DOHH2 (cell line): ENCODE measurements at regions not wholly inside any gene's neighbourhood (a gene's known extent, or its start where the extent isn't known, plus 50 kb on each side); places are given as distances from the start of the nearest gene placed in this dataset.

Source experiments
- H3F3A ChIP-seq: fragments of 200-600 bp; sonication (generic), shearing (Covaris generic); 2 replicates; pipeline ENCODE4 v1.6.0; 2016; ENCODE audit warnings: antibody characterized with exemption, mild to moderate bottlenecking; ENCODE audit not compliant: control insufficient read depth, insufficient read depth
- H3K27ac ChIP-seq: fragments of 200-600 bp; sonication (generic); 2 replicates; pipeline ENCODE4 v1.5.1; 2014; ENCODE audit warnings: low read depth, mild to moderate bottlenecking, low read length, moderate library complexity
- H3K27me3 ChIP-seq: fragments of 200-600 bp; sonication (generic); 2 replicates; pipeline ENCODE4 v1.6.1; 2014; ENCODE audit warnings: mild to moderate bottlenecking, low read length, mixed read lengths; ENCODE audit not compliant: control insufficient read depth
- H3K36me3 ChIP-seq: fragments of 200-600 bp; sonication (generic); 2 replicates; pipeline ENCODE4 v1.6.1; 2014; ENCODE audit warnings: mild to moderate bottlenecking, low read length, moderate library complexity, mixed read lengths; ENCODE audit not compliant: control insufficient read depth
- H3K4me1 ChIP-seq: fragments of 200-600 bp; sonication (generic); 2 replicates; pipeline ENCODE4 v1.6.1; 2014; ENCODE audit warnings: mild to moderate bottlenecking, low read length, mixed read lengths; ENCODE audit not compliant: control insufficient read depth
- H3K4me2 ChIP-seq: fragments of 200-600 bp; sonication (generic); 2 replicates; pipeline ENCODE4 v1.6.0; 2014; ENCODE audit warnings: mild to moderate bottlenecking, low read length, moderate library complexity
- H3K4me3 ChIP-seq: fragments of 200-600 bp; sonication (generic); 2 replicates; pipeline ENCODE4 v1.5.1; 2014; ENCODE audit warnings: mild to moderate bottlenecking, low read length, mixed read lengths
- H3K79me2 ChIP-seq: fragments of 200-600 bp; sonication (generic); 2 replicates; pipeline ENCODE4 v1.6.1; 2014; ENCODE audit warnings: mild to moderate bottlenecking, low read length, mixed read lengths; ENCODE audit not compliant: control insufficient read depth
- H3K9me2 ChIP-seq: fragments of 200-600 bp; sonication (generic); replicated peaks from 2 replicates; pipeline ENCODE4 v1.6.1; 2014; ENCODE audit warnings: mild to moderate bottlenecking, low read length, mixed read lengths; ENCODE audit not compliant: control insufficient read depth
- H3K9me3 ChIP-seq: fragments of 200-600 bp; sonication (generic); 2 replicates; pipeline ENCODE4 v1.6.1; 2014; ENCODE audit warnings: antibody characterized with exemption, low read length, mixed read lengths; ENCODE audit not compliant: control insufficient read depth, insufficient read depth
- H4K20me1 ChIP-seq: fragments of 200-600 bp; sonication (generic); 2 replicates; pipeline ENCODE4 v1.6.0; 2014; ENCODE audit warnings: low read depth, mild to moderate bottlenecking, antibody characterized with exemption, low read length, moderate library complexity; ENCODE audit not compliant: control insufficient read depth, insufficient read depth
- CTCF ChIP-seq: fragments of 200-600 bp; sonication (generic); IDR thresholded peaks from one replicate; pipeline ENCODE4 v1.5.1; 2014; ENCODE audit warnings: antibody characterized with exemption, mild to moderate bottlenecking, low read depth, low read length; ENCODE audit not compliant: poor library complexity, severe bottlenecking
- EZH2phosphoT487 ChIP-seq: fragments of 200-600 bp; sonication (generic); IDR thresholded peaks from 2 replicates; pipeline ENCODE4 v1.6.1; 2017; ENCODE audit warnings: borderline replicate concordance, mild to moderate bottlenecking, antibody characterized with exemption, low read length, moderate library complexity, mixed read lengths

DNA sequence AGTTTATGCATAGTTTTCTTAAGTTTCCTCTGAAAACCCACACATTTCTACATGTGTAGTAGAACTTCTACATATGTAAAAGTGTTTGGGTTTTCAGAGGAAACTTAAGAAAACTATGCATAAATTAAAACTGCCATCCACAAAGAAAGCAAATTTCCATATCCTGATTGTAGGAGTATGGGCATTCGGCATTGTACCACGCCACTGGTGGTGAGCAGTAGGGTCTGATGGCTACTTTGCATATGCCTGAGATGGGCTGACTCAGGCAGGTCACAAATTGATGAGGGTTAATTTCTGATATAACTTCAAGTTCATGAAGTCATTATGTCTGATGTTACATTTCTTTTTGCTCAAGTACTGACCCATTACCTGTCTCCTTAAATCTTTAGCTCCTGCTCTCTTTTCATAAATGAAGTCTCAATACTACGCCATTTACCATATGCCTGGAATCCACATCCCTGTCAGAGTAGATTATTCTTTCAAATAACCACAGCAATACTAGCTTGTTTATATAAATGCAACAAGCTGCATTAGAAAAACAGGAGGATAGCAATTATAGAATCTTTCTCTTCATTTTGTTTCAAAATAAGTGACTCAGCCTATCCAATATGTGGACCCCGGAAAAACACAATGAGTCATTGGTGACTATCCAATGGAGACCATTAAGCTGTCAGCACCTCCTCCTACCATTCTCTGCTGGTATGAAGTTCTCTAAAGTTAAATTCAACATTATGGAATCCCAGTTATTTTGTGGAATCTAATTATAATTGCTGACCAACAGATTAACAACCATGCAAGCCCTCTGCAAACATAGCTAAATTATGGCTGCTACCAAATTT lies 355.2 kb upstream of the UBE2E3 start:
- H3K4me2 ChIP-seq = no peak overlapping the region
- H3K27ac ChIP-seq = no peak overlapping the region

GRCh38 chr2:180621941-180622918 lies 358.2 kb upstream of the UBE2E3 start:
- Histone ChIP-seq H4K20me1 (no peaks in the 10 kb centered on the region), H3K9me2 (no peaks in the 10 kb centered on the region), H3K9me3 (no peaks in the 10 kb centered on the region), H3K27ac (no peak overlapping the region), H3F3A (no peaks in the 10 kb centered on the region), H3K4me3 (no peak overlapping the region), H3K4me2 (no peak overlapping the region), H3K79me2 (no peaks in the 10 kb centered on the region), H3K4me1 (no peaks in the 10 kb centered on the region), H3K36me3 (no peaks in the 10 kb centered on the region), H3K27me3 (no peaks in the 10 kb centered on the region)
- no peak for TF ChIP-seq CTCF
- no peak for TF ChIP-seq EZH2phosphoT487

More for the DNA sequence above, 355.2 kb upstream of the UBE2E3 start:
- no peaks in the 10 kb centered on the region for H3K4me1 ChIP-seq
- no peak overlapping the region for H3K4me3 ChIP-seq
- H3K36me3 ChIP-seq = no peaks in the 10 kb centered on the region
- TF ChIP-seq CTCF = no peak
- TF ChIP-seq EZH2phosphoT487 = no peak
- no peaks in the 10 kb centered on the region for H3K9me3 ChIP-seq
- H3K9me2 ChIP-seq = no peaks in the 10 kb centered on the region
- no peaks in the 10 kb centered on the region for H4K20me1 ChIP-seq
- no peaks in the 10 kb centered on the region for H3F3A ChIP-seq
- H3K79me2 ChIP-seq = no peaks in the 10 kb centered on the region
- H3K27me3 ChIP-seq = no peaks in the 10 kb centered on the region

DNA sequence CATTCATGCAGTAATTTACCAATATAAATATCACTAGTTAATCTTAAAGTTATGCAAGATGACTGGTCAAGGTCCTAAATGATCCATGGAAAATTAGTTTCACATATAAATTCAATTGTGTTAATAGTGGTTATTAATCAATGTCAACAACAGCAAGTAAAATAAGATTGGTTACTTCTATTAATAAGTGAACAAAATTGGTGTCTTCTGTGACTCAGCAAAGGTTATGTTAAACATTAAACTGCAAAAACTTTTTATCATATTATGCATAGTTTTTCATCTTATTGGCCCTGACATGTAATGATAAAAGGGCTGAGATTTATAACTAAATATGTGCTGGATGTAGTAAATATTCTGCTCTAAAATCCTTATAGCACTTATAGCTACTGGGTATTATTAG lies 359.0 kb upstream of the UBE2E3 start:
- Histone ChIP-seq H3K27me3 (no peaks in the 10 kb centered on the region), H3K79me2 (no peaks in the 10 kb centered on the region), H3K36me3 (no peaks in the 10 kb centered on the region), H3K9me3 (no peaks in the 10 kb centered on the region), H3F3A (no peaks in the 10 kb centered on the region), H3K9me2 (no peaks in the 10 kb centered on the region), H4K20me1 (no peaks in the 10 kb centered on the region), H3K4me3 (no peak overlapping the region), H3K4me2 (no peak overlapping the region), H3K27ac (no peak overlapping the region), H3K4me1 (no peaks in the 10 kb centered on the region)
- TF ChIP-seq EZH2phosphoT487 (no peak), CTCF (no peak)
